HepG2 (cell line): ENCODE measurements at regions not wholly inside any gene's neighbourhood (a gene's known extent, or its start where the extent isn't known, plus 50 kb on each side); places are given as distances from the start of the nearest gene placed in this dataset.

Experiments
- CTCF ChIP-seq: sonication (generic); formaldehyde crosslinking; IDR thresholded peaks from 2 replicates; pipeline ENCODE4 v1.5.0; 2020; ENCODE audit warnings: mild to moderate bottlenecking, missing genetic modification reagents, moderate library complexity
- HDAC6 ChIP-seq: fragments of 200-600 bp; sonication (generic); IDR thresholded peaks from 2 replicates; pipeline ENCODE4 v1.7.0; 2017; ENCODE audit warnings: mild to moderate bottlenecking, antibody characterized with exemption, low read length, low read depth
- ISL2 ChIP-seq: sonication (generic); formaldehyde crosslinking; IDR thresholded peaks from 2 replicates; pipeline ENCODE4 v1.5.0; 2020; ENCODE audit warnings: missing genetic modification reagents
- NCOA2 ChIP-seq: sonication (generic); formaldehyde crosslinking; IDR thresholded peaks from 2 replicates; pipeline ENCODE4 v1.8.0; 2022; ENCODE audit warnings: inconsistent platforms
- NFRKB ChIP-seq: fragments of 450-650 bp; IDR thresholded peaks from 2 replicates; pipeline ENCODE4 v1.6.1; 2017
- PCBP2 ChIP-seq: fragments of 200-400 bp; formaldehyde crosslinking; optimal IDR thresholded peaks from 2 replicates; pipeline ENCODE3; 2018; ENCODE audit warnings: low read length, low read depth; ENCODE audit not compliant: poor library complexity, severe bottlenecking
- PHF8 ChIP-seq: sonication (generic); formaldehyde crosslinking; IDR thresholded peaks from 2 replicates; pipeline ENCODE4 v1.5.0; 2020; ENCODE audit warnings: missing genetic modification reagents
- REXO4 ChIP-seq: sonication (generic); formaldehyde crosslinking; IDR thresholded peaks from 2 replicates; pipeline ENCODE4 v1.8.0; 2022; ENCODE audit warnings: missing genetic modification reagents, mild to moderate bottlenecking, borderline replicate concordance
- RFX1 ChIP-seq: fragments of 450-650 bp; IDR thresholded peaks from 2 replicates; pipeline ENCODE4 v1.6.1; 2017
- SUZ12 ChIP-seq: fragments of 150-350 bp; IDR thresholded peaks from 2 replicates; pipeline ENCODE4 v1.6.1; 2014; ENCODE audit warnings: low read depth, low read length
- ZFP36L1 ChIP-seq: sonication (generic); formaldehyde crosslinking; IDR thresholded peaks from 2 replicates; pipeline ENCODE4 v1.8.0; 2022; ENCODE audit warnings: mild to moderate bottlenecking, missing genetic modification reagents, moderate library complexity
- ZFX ChIP-seq: sonication (generic); formaldehyde crosslinking; IDR thresholded peaks from 2 replicates; pipeline ENCODE4 v1.4.0; 2020; ENCODE audit warnings: mild to moderate bottlenecking, low read depth, missing genetic modification reagents, moderate library complexity

DNA sequence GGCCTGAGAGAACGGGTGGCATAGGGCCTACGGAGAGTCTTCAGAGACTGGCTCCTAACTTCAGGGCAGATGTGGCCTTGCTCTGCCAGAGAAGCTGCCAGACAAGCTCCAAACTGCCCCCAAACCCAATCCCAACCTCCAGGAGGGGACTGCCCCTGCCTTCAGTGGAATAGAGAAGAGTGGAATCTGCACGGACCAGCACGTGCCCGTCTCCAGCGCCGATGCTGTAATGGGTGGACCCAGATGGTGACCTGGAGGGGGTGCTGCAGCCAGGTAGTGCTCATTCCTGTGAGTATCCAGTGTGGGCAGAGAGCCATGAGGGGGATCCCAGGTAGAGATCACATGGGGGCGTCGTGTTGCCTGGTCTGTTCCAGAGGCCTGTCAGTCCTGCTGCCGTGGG lies 73.2 kb upstream of the NKX1-1 start:
- TF ChIP-seq ZFP36L1 (CRISPR knock-in tag) (no peak), PHF8 (CRISPR knock-in tag) (no peak), ISL2 (no peak), REXO4 (CRISPR knock-in tag) (no peak), PCBP2 (no peak), NCOA2 (CRISPR knock-in tag) (no peak), CTCF (no peak), SUZ12 (no peak), ZFX (no peak), NFRKB (no peak), HDAC6 (no peak), RFX1 (no peak)
